ENCODE measurements at regions not wholly inside any gene's neighbourhood (a gene's known extent, or its start where the extent isn't known, plus 50 kb on each side); places are given as distances from the start of the nearest gene placed in this dataset.

- no TSS peak for BruUV-seq (replicated peaks)
- DNase-seq (ENCODE audit: low read depth, low spot score) (no peak), ATAC-seq (no peak)
- Histone ChIP-seq H3K27me3 (ENCODE audit: control insufficient read depth, insufficient read depth, low read length) (no peaks in the 10 kb centered on the region), H3K9me3 (ENCODE audit: control insufficient read depth, insufficient read depth, low read depth, low read length) (no peaks in the 10 kb centered on the region), H3K36me3 (ENCODE audit: control insufficient read depth, insufficient read depth, low read length) (no peaks in the 10 kb centered on the region), H3K4me3 (ENCODE audit: low read depth in 2 of 2, low read length in 2 of 2) (no peak overlapping the region), H3K4me1 (ENCODE audit: control insufficient read depth, insufficient read depth, low read length) (no peaks in the 10 kb centered on the region), H3K27ac (ENCODE audit: low read length) (no peak overlapping the region)
- ChIA-PET CTCF (no interaction called here), POLR2A (no interaction called here)
- intact Hi-C loops (cut with micrococcal nuclease; ENCODE audit: unreplicated experiment) (no loop called here), in situ Hi-C loops (cut with HindIII; ENCODE audit: low pct_unique_long_range_greater_than_20kb, low sequenced_read_pairs) (no loop called here)
- TF ChIP-seq CTCF (IDR thresholded peaks at IDR 0.05) (no peak), POLR2AphosphoS5 (IDR thresholded peaks at IDR 0.05; ENCODE audit: low read depth, low read length) (no peak)
Observed at GRCh38 chr20:60877071-60877857, 374.8 kb upstream of the CDH4 start.

- in situ Hi-C loops (cut with HindIII; ENCODE audit: low pct_unique_long_range_greater_than_20kb, low sequenced_read_pairs), result no loop called here
Observed at GRCh38 chr20:60882836-60883235, 369.2 kb upstream of the CDH4 start.

More at GRCh38 chr20:60882836-60883235, 369.2 kb upstream of the CDH4 start:
- no TSS peak for BruUV-seq (replicated peaks)
- no peak for TF ChIP-seq REST (IDR thresholded peaks at IDR 0.05; ENCODE audit: insufficient read depth in 1 of 2, low read depth in 2 of 2, low read length in 1 of 2)
- no peak for TF ChIP-seq SIN3A (IDR thresholded peaks at IDR 0.05; ENCODE audit: borderline replicate concordance, insufficient read depth, low read depth, low read length)
- TF ChIP-seq TCF7L2 (IDR thresholded peaks at IDR 0.05; ENCODE audit: low read depth, low read length), result no peak
- TF ChIP-seq POLR2AphosphoS5 (IDR thresholded peaks at IDR 0.05; ENCODE audit: low read depth, low read length), result no peak
- TF ChIP-seq CTCF (IDR thresholded peaks at IDR 0.05), result no peak
- intact Hi-C loops (cut with micrococcal nuclease; ENCODE audit: unreplicated experiment), result no loop called here
- Histone ChIP-seq H3K4me1 (ENCODE audit: control insufficient read depth, insufficient read depth, low read length) (no peaks in the 10 kb centered on the region), H3K36me3 (ENCODE audit: control insufficient read depth, insufficient read depth, low read length) (no peaks in the 10 kb centered on the region), H3K27ac (ENCODE audit: low read length) (no peak overlapping the region), H3K27me3 (ENCODE audit: control insufficient read depth, insufficient read depth, low read length) (no peaks in the 10 kb centered on the region), H3K4me3 (ENCODE audit: low read depth in 2 of 2, low read length in 2 of 2) (no peak overlapping the region), H3K9me3 (ENCODE audit: control insufficient read depth, insufficient read depth, low read depth, low read length) (no peaks in the 10 kb centered on the region)
- no peak for DNase-seq (ENCODE audit: low read depth, low spot score)
- CTCF ChIA-PET, result no interaction called here
- POLR2A ChIA-PET, result no interaction called here
- ATAC-seq, result no peak

Data from Panc1 (cell line).